Muscle layer of duodenum (tissue), 2 donors: ENCODE measurements at regions not wholly inside any gene's neighbourhood (a gene's known extent, or its start where the extent isn't known, plus 50 kb on each side); places are given as distances from the start of the nearest gene placed in this dataset.

Experiments used
- H3K27ac ChIP-seq: one replicate; pipeline ENCODE4 v1.7.0; 2013; ENCODE audit warnings: mild to moderate bottlenecking, low read length
- H3K27me3 ChIP-seq: one replicate; pipeline ENCODE4 v1.7.0; 2013; ENCODE audit warnings: low read depth, mild to moderate bottlenecking, control low read depth, low read length
- H3K36me3 ChIP-seq, 2 donors: one replicate each; pipeline ENCODE4 v1.7.0; 2013; ENCODE audit warnings: low read length in 2 of 2, control low read depth in 1 of 2, mild to moderate bottlenecking in 1 of 2; ENCODE audit not compliant: insufficient read depth in 2 of 2, control insufficient read depth in 1 of 2
- H3K4me1 ChIP-seq, 2 donors: one replicate each; pipeline ENCODE4 v1.7.0; 2013; ENCODE audit warnings: low read length in 2 of 2, mild to moderate bottlenecking in 2 of 2, control low read depth in 1 of 2, moderate library complexity in 1 of 2; ENCODE audit not compliant: insufficient read depth in 2 of 2, control insufficient read depth in 1 of 2
- H3K4me3 ChIP-seq, 2 donors: one replicate each; pipeline ENCODE4 v1.7.0; 2013; ENCODE audit warnings: low read length in 2 of 2, low read depth in 1 of 2, mild to moderate bottlenecking in 1 of 2
- H3K9me3 ChIP-seq, 2 donors: one replicate each; pipeline ENCODE4 v1.7.0; 2013; ENCODE audit warnings: low read length in 2 of 2, control low read depth in 1 of 2, mild to moderate bottlenecking in 1 of 2; ENCODE audit not compliant: control insufficient read depth in 1 of 2
- donor health status: healthy.

- H3K27ac ChIP-seq, result no peak overlapping the region
- H3K27me3 ChIP-seq, result no peaks in the 10 kb centered on the region
- H3K4me3 ChIP-seq, result no peak overlapping the region
- no peaks in the 10 kb centered on the region for H3K36me3 ChIP-seq
- H3K9me3 ChIP-seq, result peaks cover 0 to 3% of the 10 kb centered on the region in 2 donors
- no peaks in the 10 kb centered on the region for H3K4me1 ChIP-seq
These were observed 649.8 kb downstream of the DHX35 start for GRCh38 chr20:39611901-39612300.

- no peak overlapping the region for H3K4me3 ChIP-seq
- no peak overlapping the region for H3K27ac ChIP-seq
- no peaks in the 10 kb centered on the region for H3K27me3 ChIP-seq
- no peaks in the 10 kb centered on the region for H3K36me3 ChIP-seq
- peaks cover 0 to 3% of the 10 kb centered on the region in 2 donors for H3K9me3 ChIP-seq
- no peaks in the 10 kb centered on the region for H3K4me1 ChIP-seq
These were observed 645.0 kb downstream of the DHX35 start for GRCh38 chr20:39607141-39607540.

GRCh38 chr20:39605908-39606307 is 643.8 kb downstream of the DHX35 start:
- H3K27me3 ChIP-seq, result no peaks in the 10 kb centered on the region
- H3K4me1 ChIP-seq, result no peaks in the 10 kb centered on the region
- H3K4me3 ChIP-seq, result no peak overlapping the region
- no peaks in the 10 kb centered on the region for H3K9me3 ChIP-seq
- H3K27ac ChIP-seq, result no peak overlapping the region
- no peaks in the 10 kb centered on the region for H3K36me3 ChIP-seq

GRCh38 chr20:39605361-39605760 is 643.2 kb downstream of the DHX35 start:
- Histone ChIP-seq H3K9me3 (no peaks in the 10 kb centered on the region), H3K36me3 (no peaks in the 10 kb centered on the region), H3K27me3 (no peaks in the 10 kb centered on the region), H3K4me3 (no peak overlapping the region), H3K27ac (no peak overlapping the region), H3K4me1 (no peaks in the 10 kb centered on the region)

GRCh38 chr20:39603219-39603618 is 641.1 kb downstream of the DHX35 start:
- H3K27me3 ChIP-seq, result no peaks in the 10 kb centered on the region
- H3K4me3 ChIP-seq, result no peak overlapping the region
- no peaks in the 10 kb centered on the region for H3K4me1 ChIP-seq
- no peaks in the 10 kb centered on the region for H3K36me3 ChIP-seq
- H3K27ac ChIP-seq, result no peak overlapping the region
- H3K9me3 ChIP-seq, result no peaks in the 10 kb centered on the region

- Histone ChIP-seq H3K36me3 (no peaks in the 10 kb centered on the region), H3K27me3 (no peaks in the 10 kb centered on the region), H3K27ac (no peak overlapping the region), H3K9me3 (no peaks in the 10 kb centered on the region), H3K4me3 (no peak overlapping the region), H3K4me1 (no peaks in the 10 kb centered on the region)
These were observed 640.5 kb downstream of the DHX35 start for GRCh38 chr20:39602649-39603048.

- Histone ChIP-seq H3K27ac (no peak overlapping the region), H3K27me3 (no peaks in the 10 kb centered on the region), H3K4me1 (no peaks in the 10 kb centered on the region), H3K4me3 (no peak overlapping the region), H3K36me3 (no peaks in the 10 kb centered on the region), H3K9me3 (no peaks in the 10 kb centered on the region)
These were observed 638.7 kb downstream of the DHX35 start for GRCh38 chr20:39600871-39601270.

- Histone ChIP-seq H3K4me3 (no peak overlapping the region), H3K9me3 (no peaks in the 10 kb centered on the region), H3K27ac (no peak overlapping the region), H3K4me1 (no peaks in the 10 kb centered on the region), H3K36me3 (no peaks in the 10 kb centered on the region), H3K27me3 (no peaks in the 10 kb centered on the region)
These were observed 638.0 kb downstream of the DHX35 start for GRCh38 chr20:39600156-39600555.

- no peaks in the 10 kb centered on the region for H3K36me3 ChIP-seq
- no peaks in the 10 kb centered on the region for H3K4me1 ChIP-seq
- H3K27me3 ChIP-seq, result no peaks in the 10 kb centered on the region
- no peak overlapping the region for H3K27ac ChIP-seq
- no peak overlapping the region for H3K4me3 ChIP-seq
- H3K9me3 ChIP-seq, result no peaks in the 10 kb centered on the region
These were observed 634.4 kb downstream of the DHX35 start for GRCh38 chr20:39596554-39596953.

GRCh38 chr20:39592371-39592770 is 630.2 kb downstream of the DHX35 start:
- Histone ChIP-seq H3K36me3 (no peaks in the 10 kb centered on the region), H3K27ac (no peak overlapping the region), H3K4me1 (no peaks in the 10 kb centered on the region), H3K27me3 (no peaks in the 10 kb centered on the region), H3K9me3 (no peaks in the 10 kb centered on the region), H3K4me3 (no peak overlapping the region)

- Histone ChIP-seq H3K27me3 (no peaks in the 10 kb centered on the region), H3K9me3 (no peaks in the 10 kb centered on the region), H3K36me3 (no peaks in the 10 kb centered on the region), H3K4me3 (no peak overlapping the region), H3K4me1 (no peaks in the 10 kb centered on the region), H3K27ac (no peak overlapping the region)
These were observed 626.1 kb downstream of the DHX35 start for GRCh38 chr20:39588148-39588757.

- H3K4me1 ChIP-seq, result peaks cover 0 to 5% of the 10 kb centered on the region in 2 donors
- no peak overlapping the region for H3K27ac ChIP-seq
- no peak overlapping the region for H3K4me3 ChIP-seq
- H3K9me3 ChIP-seq, result no peaks in the 10 kb centered on the region
- H3K27me3 ChIP-seq, result no peaks in the 10 kb centered on the region
- no peaks in the 10 kb centered on the region for H3K36me3 ChIP-seq
These were observed 618.9 kb downstream of the DHX35 start for GRCh38 chr20:39581034-39581433.
